Trophoblast cell (in vitro differentiated cells and primary cell): ENCODE measurements at regions not wholly inside any gene's neighbourhood (a gene's known extent, or its start where the extent isn't known, plus 50 kb on each side); places are given as distances from the start of the nearest gene placed in this dataset.
A peak's percentile ranks its signal among the peaks of the same experiment; 100 is the strongest.

Experiments
- DNase-seq, 2 donors: peaks; one replicate each; pipeline ENCODE4 v3.0.0-alpha.2; 2016
- H2AFZ ChIP-seq: 2 replicates; pipeline ENCODE4 v1.6.1; 2013; ENCODE audit warnings: low read length, moderate library complexity, mild to moderate bottlenecking; ENCODE audit not compliant: insufficient read depth, poor library complexity
- H2AK5ac ChIP-seq: 2 replicates; pipeline ENCODE4 v1.6.1; 2013; ENCODE audit warnings: mild to moderate bottlenecking, low read length
- H2BK120ac ChIP-seq: 2 replicates; pipeline ENCODE4 v1.6.1; 2013; ENCODE audit warnings: low read length, mild to moderate bottlenecking, moderate library complexity; ENCODE audit not compliant: insufficient read depth, poor library complexity
- H2BK12ac ChIP-seq: 2 replicates; pipeline ENCODE4 v1.6.1; 2013; ENCODE audit warnings: mild to moderate bottlenecking, low read length, moderate library complexity
- H2BK5ac ChIP-seq: 2 replicates; pipeline ENCODE4 v1.6.1; 2013; ENCODE audit warnings: low read length, low read depth, moderate library complexity, mild to moderate bottlenecking; ENCODE audit not compliant: poor library complexity
- H3K14ac ChIP-seq: 2 replicates; pipeline ENCODE4 v1.6.1; 2013; ENCODE audit warnings: mild to moderate bottlenecking, low read length
- H3K18ac ChIP-seq: 2 replicates; pipeline ENCODE4 v1.6.1; 2013; ENCODE audit warnings: mild to moderate bottlenecking, low read length
- H3K23ac ChIP-seq: 2 replicates; pipeline ENCODE4 v1.6.1; 2013; ENCODE audit warnings: low read length
- H3K27ac ChIP-seq: 2 replicates; pipeline ENCODE4 v1.5.1; 2013; ENCODE audit warnings: low read depth, mild to moderate bottlenecking, inconsistent platforms, low read length, moderate library complexity
- H3K27me3 ChIP-seq: 2 replicates; pipeline ENCODE4 v1.6.1; 2013; ENCODE audit warnings: inconsistent platforms, mild to moderate bottlenecking, low read length, moderate library complexity; ENCODE audit not compliant: insufficient read depth
- H3K36me3 ChIP-seq, 2 experiments: 1 replicate in 1 of 2; 2 replicates in 1 of 2; pipeline ENCODE4 v1.6.1; 2013; ENCODE audit warnings: low read length in 2 of 2, mild to moderate bottlenecking in 2 of 2, moderate library complexity in 1 of 2; ENCODE audit not compliant: insufficient read depth in 2 of 2, control insufficient read depth in 1 of 2
- H3K4ac ChIP-seq: 2 replicates; pipeline ENCODE4 v1.6.1; 2013; ENCODE audit warnings: low read depth, mild to moderate bottlenecking, low read length, moderate library complexity
- H3K4me1 ChIP-seq, 2 experiments: 1 replicate in 1 of 2; 2 replicates in 1 of 2; pipeline ENCODE4 v1.6.1; 2013; ENCODE audit warnings: low read length in 2 of 2, mild to moderate bottlenecking in 2 of 2, moderate library complexity in 1 of 2; ENCODE audit not compliant: insufficient read depth in 2 of 2, control insufficient read depth in 1 of 2
- H3K4me2 ChIP-seq: 2 replicates; pipeline ENCODE4 v1.6.1; 2013; ENCODE audit warnings: inconsistent platforms, mild to moderate bottlenecking, low read length, moderate library complexity
- H3K4me3 ChIP-seq: 2 replicates; pipeline ENCODE4 v1.5.1; 2013; ENCODE audit warnings: mild to moderate bottlenecking, low read depth, low read length, inconsistent platforms
- H3K79me1 ChIP-seq: one replicate; pipeline ENCODE4 v1.6.1; 2013; ENCODE audit warnings: low read length
- H3K79me2 ChIP-seq: 2 replicates; pipeline ENCODE4 v1.6.1; 2013; ENCODE audit warnings: low read length, mild to moderate bottlenecking; ENCODE audit not compliant: control insufficient read depth, insufficient read depth, poor library complexity
- H3K9ac ChIP-seq: 2 replicates; pipeline ENCODE4 v1.6.1; 2013; ENCODE audit warnings: mild to moderate bottlenecking, low read length
- H3K9me3 ChIP-seq: 2 replicates; pipeline ENCODE4 v1.6.1; 2013; ENCODE audit warnings: low read depth, mild to moderate bottlenecking, control low read depth, inconsistent platforms, low read length; ENCODE audit not compliant: insufficient read depth
- H4K12ac ChIP-seq: 2 replicates; pipeline ENCODE4 v1.6.1; 2013; ENCODE audit warnings: low read depth, mild to moderate bottlenecking, low read length, moderate library complexity
- H4K8ac ChIP-seq: 2 replicates; pipeline ENCODE4 v1.6.1; 2013; ENCODE audit warnings: low read depth, mild to moderate bottlenecking, low read length, moderate library complexity
- H4K91ac ChIP-seq: one replicate; pipeline ENCODE4 v1.6.1; 2013; ENCODE audit warnings: low read depth, mild to moderate bottlenecking, low read length, moderate library complexity
- WGBS: extraction: QIAGEN DNeasy Blood & Tissue Kit; methylation state at CpG from one replicate; pipeline ENCODE4 v1.1.7; 2013; ENCODE audit warnings: missing lambda C conversion rate; ENCODE audit not compliant: insufficient read length, insufficient coverage; ENCODE audit errors: extremely low coverage; 5-methylcytosine and 5-hydroxymethylcytosine counted together

DNA sequence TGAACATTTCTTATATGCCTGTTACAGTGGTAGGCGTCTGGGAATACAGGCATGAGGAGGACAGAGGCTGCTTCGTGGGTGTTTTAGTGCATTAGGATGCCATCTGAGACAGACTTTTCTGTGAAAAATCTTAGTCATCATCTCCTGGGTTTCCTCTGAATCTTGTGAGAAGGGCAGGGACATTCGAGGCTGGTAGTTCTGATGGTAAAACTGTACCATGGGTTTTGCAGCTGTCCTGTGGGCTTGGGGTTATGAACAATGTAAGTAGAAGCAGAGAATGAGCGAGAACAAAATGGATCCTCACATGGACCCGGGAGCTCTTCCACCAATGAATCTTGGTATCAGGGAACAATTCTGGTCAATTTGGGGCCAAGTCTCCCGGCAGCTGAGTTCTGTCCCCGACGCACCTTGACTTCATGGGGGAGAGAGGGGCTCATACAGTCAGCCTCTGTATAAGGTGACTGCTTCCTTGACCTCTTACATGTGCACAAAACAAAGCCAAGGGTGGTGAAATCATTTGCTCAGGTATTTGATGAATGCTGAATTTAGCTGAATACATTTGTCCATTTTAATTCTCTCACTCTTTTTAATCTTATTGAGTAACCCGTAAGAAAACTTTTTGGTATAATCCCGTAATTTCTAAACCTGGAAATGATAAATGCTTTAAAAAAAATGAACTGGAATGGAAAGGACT, 63.6 kb upstream of the ERRFI1 start:
- DNase-seq: no peak
- H2AK5ac ChIP-seq: peak overlapping the region; percentile 88
- no peaks in the 10 kb centered on the region for H3K79me2 ChIP-seq
- H3K18ac ChIP-seq: peak overlapping the region; percentile 30
- H3K4me3 ChIP-seq: no peak overlapping the region
- H3K9me3 ChIP-seq: no peaks in the 10 kb centered on the region
- peak overlapping the region; percentile 59 for H3K14ac ChIP-seq
- H3K79me1 ChIP-seq: peaks cover 3% of the 10 kb centered on the region
- peak overlapping the region; percentile 22 for H4K12ac ChIP-seq
- WGBS: no CpG with 5 or more reads among the region's 10 CpGs
- peak overlapping the region; percentile 69 for H2BK120ac ChIP-seq
- no peaks in the 10 kb centered on the region for H3K36me3 ChIP-seq
- peak overlapping the region; percentile 30 for H2AFZ ChIP-seq
- H3K4me2 ChIP-seq: no peak overlapping the region
- peak overlapping the region; percentile 66 for H2BK5ac ChIP-seq
- H3K23ac ChIP-seq: no peak overlapping the region
- peak overlapping the region; percentile 59 for H4K8ac ChIP-seq
- H2BK12ac ChIP-seq: peak overlapping the region; percentile 95
- peaks cover 3 to 5% of the 10 kb centered on the region in 2 experiments for H3K4me1 ChIP-seq
- H3K27me3 ChIP-seq: no peaks in the 10 kb centered on the region
- H3K27ac ChIP-seq: no peak overlapping the region
- H3K4ac ChIP-seq: peak overlapping the region; percentile 49
- peak overlapping the region; percentile 78 for H4K91ac ChIP-seq
- no peak overlapping the region for H3K9ac ChIP-seq

DNA sequence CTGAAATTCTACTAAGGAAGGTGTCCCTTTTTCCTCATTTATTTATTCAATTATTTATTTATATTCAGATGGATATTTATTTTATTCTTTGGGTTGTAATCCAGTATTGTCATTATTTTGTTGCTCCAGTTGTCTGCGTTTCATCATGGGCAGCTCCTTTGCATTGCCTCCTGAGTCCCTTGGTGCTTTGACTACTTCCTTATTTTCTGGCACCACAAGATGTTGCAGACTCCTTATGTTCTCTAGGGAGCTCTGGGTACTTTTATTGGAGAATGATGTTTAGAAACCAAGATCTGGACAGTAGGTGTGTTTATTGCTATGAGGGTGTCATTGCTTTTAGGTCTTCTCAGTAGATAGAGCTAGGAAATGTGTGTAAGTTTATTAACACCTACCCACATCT, 59.9 kb upstream of the ERRFI1 start:
- Histone ChIP-seq H2BK120ac (no peak overlapping the region), H4K12ac (no peak overlapping the region), H2AFZ (no peak overlapping the region), H3K4me1 (peaks cover 4 to 5% of the 10 kb centered on the region in 2 experiments), H3K4ac (no peak overlapping the region), H3K4me3 (no peak overlapping the region), H4K91ac (no peak overlapping the region), H3K36me3 (no peaks in the 10 kb centered on the region), H3K27me3 (no peaks in the 10 kb centered on the region), H3K9ac (no peak overlapping the region), H2BK12ac (no peak overlapping the region), H4K8ac (no peak overlapping the region), H3K14ac (no peak overlapping the region), H2BK5ac (no peak overlapping the region), H3K9me3 (no peaks in the 10 kb centered on the region), H3K18ac (no peak overlapping the region), H2AK5ac (no peak overlapping the region), H3K79me2 (no peaks in the 10 kb centered on the region), H3K4me2 (no peak overlapping the region), H3K23ac (no peak overlapping the region), H3K27ac (no peak overlapping the region), H3K79me1 (peaks cover 10% of the 10 kb centered on the region)
- WGBS: no CpG with 5 or more reads among the region's 1 CpG
- no peak for DNase-seq

GRCh38 chr1:8084913-8085312, 58.8 kb upstream of the ERRFI1 start:
- Histone ChIP-seq H3K27me3 (no peaks in the 10 kb centered on the region), H3K18ac (no peak overlapping the region), H2BK12ac (no peak overlapping the region), H4K91ac (no peak overlapping the region), H3K36me3 (no peaks in the 10 kb centered on the region), H3K9ac (no peak overlapping the region), H2AFZ (no peak overlapping the region), H2AK5ac (no peak overlapping the region), H4K8ac (no peak overlapping the region), H3K4ac (no peak overlapping the region), H3K9me3 (no peaks in the 10 kb centered on the region), H3K4me1 (peaks cover 4 to 5% of the 10 kb centered on the region in 2 experiments), H4K12ac (no peak overlapping the region), H3K79me1 (peaks cover 13% of the 10 kb centered on the region), H2BK5ac (no peak overlapping the region), H3K79me2 (no peaks in the 10 kb centered on the region), H3K27ac (no peak overlapping the region), H3K4me3 (no peak overlapping the region), H3K23ac (no peak overlapping the region), H3K4me2 (no peak overlapping the region), H3K14ac (no peak overlapping the region), H2BK120ac (no peak overlapping the region)
- no CpG with 5 or more reads among the region's 6 CpGs for WGBS
- DNase-seq: no peak

DNA sequence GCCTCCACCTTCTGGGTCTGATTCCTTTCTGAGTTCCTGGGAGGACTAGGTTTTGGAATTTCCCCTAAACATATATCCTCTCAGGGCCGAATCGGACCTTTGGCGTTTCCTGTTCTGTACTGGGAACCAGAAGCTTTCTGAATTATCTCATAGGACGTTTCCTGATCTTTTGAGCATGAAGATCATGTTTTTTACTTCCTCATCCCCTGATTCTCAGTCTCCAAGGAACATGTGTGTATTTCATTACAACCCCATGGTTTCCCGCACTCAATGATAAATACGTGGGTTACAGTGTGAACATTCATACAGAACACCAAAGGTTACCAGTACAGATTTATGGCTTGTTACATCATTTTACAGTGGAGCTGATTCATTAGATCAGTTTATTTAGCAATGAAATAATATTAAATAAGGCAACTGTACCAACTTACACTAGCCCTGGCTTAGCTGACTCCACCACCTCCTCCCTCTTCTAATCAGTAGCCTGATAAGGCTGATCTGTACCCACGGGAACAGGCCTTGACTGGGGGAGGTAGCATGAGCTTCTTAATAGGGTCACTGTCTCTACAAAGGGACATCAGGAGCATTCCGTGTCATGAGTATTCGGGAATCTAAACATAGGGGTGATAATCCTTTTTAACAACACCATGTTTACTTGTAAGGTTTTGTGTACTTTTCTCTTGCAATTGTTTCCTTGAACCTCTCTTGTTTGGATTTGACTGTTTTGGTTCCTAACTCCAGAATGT, 57.8 kb upstream of the ERRFI1 start:
- Histone ChIP-seq H3K9me3 (no peaks in the 10 kb centered on the region), H3K27ac (peak overlapping the region; percentile 22), H2AFZ (peak overlapping the region; percentile 24), H2BK12ac (peak overlapping the region; percentile 92), H3K79me2 (peaks cover 3% of the 10 kb centered on the region), H4K12ac (no peak overlapping the region), H3K36me3 (no peaks in the 10 kb centered on the region), H3K4ac (no peak overlapping the region), H3K18ac (no peak overlapping the region), H3K4me2 (no peak overlapping the region), H3K4me3 (no peak overlapping the region), H3K23ac (no peak overlapping the region), H3K4me1 (peaks cover 3 to 7% of the 10 kb centered on the region in 2 experiments), H2BK5ac (peak overlapping the region; percentile 60), H4K91ac (peak overlapping the region; percentile 45), H4K8ac (no peak overlapping the region), H3K27me3 (no peaks in the 10 kb centered on the region), H3K9ac (no peak overlapping the region), H2AK5ac (no peak overlapping the region), H3K79me1 (peaks cover 17% of the 10 kb centered on the region), H2BK120ac (peak overlapping the region; percentile 26), H3K14ac (peak overlapping the region; percentile 67)
- no peak for DNase-seq
- no CpG with 5 or more reads among the region's 9 CpGs for WGBS
